HCT116 (cell line): ENCODE measurements at regions not wholly inside any gene's neighbourhood (a gene's known extent, or its start where the extent isn't known, plus 50 kb on each side); places are given as distances from the start of the nearest gene placed in this dataset.
A peak's percentile ranks its signal among the peaks of the same experiment; 100 is the strongest.

Experiments used
- CEBPB ChIP-seq: IDR thresholded peaks from 2 replicates; pipeline ENCODE4 v1.6.1; 2012; ENCODE audit warnings: low read depth
- ELF1 ChIP-seq: IDR thresholded peaks from 2 replicates; pipeline ENCODE4 v1.6.1; 2012; ENCODE audit warnings: low read depth, borderline replicate concordance
- EZH2phosphoT487 ChIP-seq: fragments of 200-600 bp; IDR thresholded peaks from 2 replicates; pipeline ENCODE4 v1.6.1; 2018; ENCODE audit warnings: antibody characterized with exemption, borderline replicate concordance
- FOSL1 ChIP-seq: IDR thresholded peaks from 2 replicates; pipeline ENCODE4 v1.6.1; 2012; ENCODE audit warnings: low read depth
- JUND ChIP-seq: IDR thresholded peaks from 2 replicates; pipeline ENCODE4 v1.6.1; 2012
- POLR2AphosphoS5 ChIP-seq: IDR thresholded peaks from 2 replicates; pipeline ENCODE4 v1.6.1; 2011; ENCODE audit warnings: mild to moderate bottlenecking, low read depth, low read length, moderate library complexity
- SIN3A ChIP-seq: IDR thresholded peaks from 2 replicates; pipeline ENCODE4 v1.6.1; 2012; ENCODE audit warnings: low read depth
- SP1 ChIP-seq: IDR thresholded peaks from 2 replicates; pipeline ENCODE4 v1.6.1; 2012; ENCODE audit warnings: low read depth
- TCF7L2 ChIP-seq: IDR thresholded peaks from 2 replicates; pipeline ENCODE4 v1.7.0; 2011; ENCODE audit warnings: borderline replicate concordance, inconsistent platforms; ENCODE audit not compliant: insufficient read depth, insufficient read length; ENCODE audit errors: extremely low read depth
- YY1 ChIP-seq: IDR thresholded peaks from 2 replicates; pipeline ENCODE4 v1.6.1; 2011; ENCODE audit warnings: low read length, low read depth, moderate library complexity, mild to moderate bottlenecking; ENCODE audit not compliant: insufficient replicate concordance; ENCODE audit errors: extremely low read depth
- TF ChIP-seq, protein P1 (sequence below): IDR thresholded peaks from 2 replicates; pipeline ENCODE4 v1.6.1; 2011; ENCODE audit warnings: mild to moderate bottlenecking, low read length, moderate library complexity; ENCODE audit not compliant: insufficient replicate concordance; ENCODE audit errors: extremely low read depth
- TF ChIP-seq, protein P2 (sequence below), 3 experiments: fragments of 200-600 bp in 1 of 3; sonication (generic) in 1 of 3; IDR thresholded peaks in 2 of 3; conservative IDR thresholded peaks in 1 of 3; 2 replicates each; pipeline ENCODE4 v1.5.1; 2012 to 2017; ENCODE audit warnings: low read depth in 2 of 3, low read length in 2 of 3, antibody characterized with exemption in 1 of 3, borderline replicate concordance in 1 of 3, control low read depth in 1 of 3, mild to moderate bottlenecking in 1 of 3, mixed read lengths in 1 of 3, mixed run types in 1 of 3, moderate library complexity in 1 of 3; ENCODE audit not compliant: insufficient read depth in 1 of 3

DNA sequence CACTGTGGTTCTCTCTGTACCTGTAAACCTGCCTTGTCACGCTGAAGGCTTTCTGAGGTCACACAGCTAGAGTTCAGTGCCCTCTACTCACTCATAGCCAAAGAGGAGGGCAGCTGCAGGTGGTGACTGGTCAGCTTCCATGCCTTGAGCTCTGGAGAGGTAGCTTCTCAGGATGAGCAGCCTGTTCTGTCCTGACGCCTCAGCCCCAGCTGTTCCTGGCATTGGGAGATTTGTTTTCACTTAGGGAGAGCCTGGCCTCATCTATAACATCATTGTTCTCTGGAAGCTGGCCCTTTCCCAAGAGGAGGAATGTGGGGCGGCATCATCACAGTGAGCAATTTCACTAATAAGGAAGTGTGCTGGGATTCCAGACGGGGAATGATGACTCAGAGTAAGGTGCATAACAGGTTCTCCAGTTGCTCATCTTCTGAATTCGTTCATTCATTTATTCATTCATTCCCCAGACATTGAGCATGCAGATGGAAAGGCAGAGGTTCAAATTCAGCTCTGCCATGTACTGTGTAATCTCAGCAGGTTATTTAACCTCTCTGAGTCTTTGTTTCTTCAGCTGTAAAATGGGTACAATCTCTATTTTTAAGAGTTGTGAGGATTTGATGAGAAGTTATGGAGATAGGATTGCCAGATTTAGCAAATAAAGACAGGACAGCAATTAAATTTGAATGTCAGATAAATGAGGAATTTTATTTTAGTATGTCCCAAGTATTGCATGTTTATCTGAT is 255.8 kb upstream of the CRY1 start (continued):
- TF ChIP-seq POLR2AphosphoS5 (peak; percentile 71), EZH2phosphoT487 (no peak), SP1 (peak; percentile 96), FOSL1 (peak; percentile 95), SIN3A (peak; percentile 96), ELF1 (peak; percentile 61; the same call in 1 of the 2 replicates), TCF7L2 (peak; percentile 84), CEBPB (peak; percentile 90), JUND (peak; percentile 97), YY1 (no peak)
- TF ChIP-seq, protein P1, sequence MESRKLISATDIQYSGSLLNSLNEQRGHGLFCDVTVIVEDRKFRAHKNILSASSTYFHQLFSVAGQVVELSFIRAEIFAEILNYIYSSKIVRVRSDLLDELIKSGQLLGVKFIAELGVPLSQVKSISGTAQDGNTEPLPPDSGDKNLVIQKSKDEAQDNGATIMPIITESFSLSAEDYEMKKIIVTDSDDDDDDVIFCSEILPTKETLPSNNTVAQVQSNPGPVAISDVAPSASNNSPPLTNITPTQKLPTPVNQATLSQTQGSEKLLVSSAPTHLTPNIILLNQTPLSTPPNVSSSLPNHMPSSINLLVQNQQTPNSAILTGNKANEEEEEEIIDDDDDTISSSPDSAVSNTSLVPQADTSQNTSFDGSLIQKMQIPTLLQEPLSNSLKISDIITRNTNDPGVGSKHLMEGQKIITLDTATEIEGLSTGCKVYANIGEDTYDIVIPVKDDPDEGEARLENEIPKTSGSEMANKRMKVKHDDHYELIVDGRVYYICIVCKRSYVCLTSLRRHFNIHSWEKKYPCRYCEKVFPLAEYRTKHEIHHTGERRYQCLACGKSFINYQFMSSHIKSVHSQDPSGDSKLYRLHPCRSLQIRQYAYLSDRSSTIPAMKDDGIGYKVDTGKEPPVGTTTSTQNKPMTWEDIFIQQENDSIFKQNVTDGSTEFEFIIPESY = no peak
- TF ChIP-seq, protein P2, sequence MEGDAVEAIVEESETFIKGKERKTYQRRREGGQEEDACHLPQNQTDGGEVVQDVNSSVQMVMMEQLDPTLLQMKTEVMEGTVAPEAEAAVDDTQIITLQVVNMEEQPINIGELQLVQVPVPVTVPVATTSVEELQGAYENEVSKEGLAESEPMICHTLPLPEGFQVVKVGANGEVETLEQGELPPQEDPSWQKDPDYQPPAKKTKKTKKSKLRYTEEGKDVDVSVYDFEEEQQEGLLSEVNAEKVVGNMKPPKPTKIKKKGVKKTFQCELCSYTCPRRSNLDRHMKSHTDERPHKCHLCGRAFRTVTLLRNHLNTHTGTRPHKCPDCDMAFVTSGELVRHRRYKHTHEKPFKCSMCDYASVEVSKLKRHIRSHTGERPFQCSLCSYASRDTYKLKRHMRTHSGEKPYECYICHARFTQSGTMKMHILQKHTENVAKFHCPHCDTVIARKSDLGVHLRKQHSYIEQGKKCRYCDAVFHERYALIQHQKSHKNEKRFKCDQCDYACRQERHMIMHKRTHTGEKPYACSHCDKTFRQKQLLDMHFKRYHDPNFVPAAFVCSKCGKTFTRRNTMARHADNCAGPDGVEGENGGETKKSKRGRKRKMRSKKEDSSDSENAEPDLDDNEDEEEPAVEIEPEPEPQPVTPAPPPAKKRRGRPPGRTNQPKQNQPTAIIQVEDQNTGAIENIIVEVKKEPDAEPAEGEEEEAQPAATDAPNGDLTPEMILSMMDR (IDR thresholded peaks at IDR 0.05 in 2 of 3, conservative IDR thresholded peaks at IDR 0.05 in 1 of 3; ENCODE audit: borderline replicate concordance in 1 of 3, insufficient read depth in 1 of 3, low read depth in 2 of 3, low read length in 2 of 3) = no peak
- TF ChIP-seq, all 23 proteins: peak for 13
